OCI-LY7 (cell line): ENCODE measurements at regions not wholly inside any gene's neighbourhood (a gene's known extent, or its start where the extent isn't known, plus 50 kb on each side); places are given as distances from the start of the nearest gene placed in this dataset.

Experiments used
- EZH2phosphoT487 ChIP-seq: fragments of 200-600 bp; sonication (generic); IDR thresholded peaks from 2 replicates; pipeline ENCODE4 v1.6.1; 2018; ENCODE audit warnings: low read depth, borderline replicate concordance, mild to moderate bottlenecking, mixed run types, antibody characterized with exemption, low read length, moderate library complexity, mixed read lengths
- TF ChIP-seq, protein P1 (sequence below): fragments of 200-600 bp; sonication (generic); conservative IDR thresholded peaks from 2 replicates; pipeline ENCODE4 v1.5.1; 2014; ENCODE audit warnings: mild to moderate bottlenecking, antibody characterized with exemption, low read length, moderate library complexity, mixed read lengths

DNA sequence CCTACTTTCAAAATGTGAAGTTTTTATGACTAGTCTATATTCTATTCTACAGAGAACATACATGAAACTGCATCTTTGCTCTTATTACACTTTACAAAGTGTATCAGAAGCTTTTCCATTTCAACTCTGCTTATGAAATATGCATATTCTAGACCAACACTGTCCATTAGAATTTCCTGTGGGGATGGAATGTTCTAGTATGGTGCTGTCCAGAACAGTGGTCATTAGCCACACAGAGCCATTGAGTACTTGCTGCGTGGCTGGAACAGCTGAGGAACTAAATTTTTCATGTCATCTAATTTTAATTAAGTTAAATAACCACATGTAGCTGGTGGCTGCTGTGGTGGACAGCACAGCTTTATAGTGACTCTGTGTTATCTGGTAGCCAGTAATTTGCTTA is 105.9 kb upstream of the PDE10A start:
- TF ChIP-seq, protein P1, sequence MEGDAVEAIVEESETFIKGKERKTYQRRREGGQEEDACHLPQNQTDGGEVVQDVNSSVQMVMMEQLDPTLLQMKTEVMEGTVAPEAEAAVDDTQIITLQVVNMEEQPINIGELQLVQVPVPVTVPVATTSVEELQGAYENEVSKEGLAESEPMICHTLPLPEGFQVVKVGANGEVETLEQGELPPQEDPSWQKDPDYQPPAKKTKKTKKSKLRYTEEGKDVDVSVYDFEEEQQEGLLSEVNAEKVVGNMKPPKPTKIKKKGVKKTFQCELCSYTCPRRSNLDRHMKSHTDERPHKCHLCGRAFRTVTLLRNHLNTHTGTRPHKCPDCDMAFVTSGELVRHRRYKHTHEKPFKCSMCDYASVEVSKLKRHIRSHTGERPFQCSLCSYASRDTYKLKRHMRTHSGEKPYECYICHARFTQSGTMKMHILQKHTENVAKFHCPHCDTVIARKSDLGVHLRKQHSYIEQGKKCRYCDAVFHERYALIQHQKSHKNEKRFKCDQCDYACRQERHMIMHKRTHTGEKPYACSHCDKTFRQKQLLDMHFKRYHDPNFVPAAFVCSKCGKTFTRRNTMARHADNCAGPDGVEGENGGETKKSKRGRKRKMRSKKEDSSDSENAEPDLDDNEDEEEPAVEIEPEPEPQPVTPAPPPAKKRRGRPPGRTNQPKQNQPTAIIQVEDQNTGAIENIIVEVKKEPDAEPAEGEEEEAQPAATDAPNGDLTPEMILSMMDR: no peak
- no peak for TF ChIP-seq EZH2phosphoT487
